ENCODE measurements at regions not wholly inside any gene's neighbourhood (a gene's known extent, or its start where the extent isn't known, plus 50 kb on each side); places are given as distances from the start of the nearest gene placed in this dataset.

GRCh38 chr12:130074661-130075406 is 87.4 kb upstream of the FZD10 start:
- DNase-seq = no peak

GRCh38 chr12:130075497-130076076 is 86.7 kb upstream of the FZD10 start:
- DNase-seq = no peak

- DNase-seq = no peak
These were observed 86.1 kb upstream of the FZD10 start for GRCh38 chr12:130076126-130076525.

GRCh38 chr12:130076752-130077151 is 85.5 kb upstream of the FZD10 start:
- no peak for DNase-seq

- no peak for DNase-seq
These were observed 83.4 kb upstream of the FZD10 start for GRCh38 chr12:130078852-130079251.

- no peak for DNase-seq
These were observed 83.0 kb upstream of the FZD10 start for GRCh38 chr12:130079279-130079678.

- DNase-seq = no peak
These were observed 82.1 kb upstream of the FZD10 start for GRCh38 chr12:130080205-130080604.

- DNase-seq = no peak
These were observed 81.0 kb upstream of the FZD10 start for GRCh38 chr12:130081117-130081805.

- DNase-seq = no peak
These were observed 79.3 kb upstream of the FZD10 start for GRCh38 chr12:130083002-130083401.

GRCh38 chr12:130083734-130084133 is 78.5 kb upstream of the FZD10 start:
- no peak for DNase-seq

GRCh38 chr12:130084359-130084758 is 77.9 kb upstream of the FZD10 start:
- DNase-seq = no peak

GRCh38 chr12:130086248-130086647 is 76.0 kb upstream of the FZD10 start:
- DNase-seq = no peak

GRCh38 chr12:130086797-130087196 is 75.5 kb upstream of the FZD10 start:
- no peak for DNase-seq

- DNase-seq = no peak
These were observed 75.0 kb upstream of the FZD10 start for GRCh38 chr12:130087222-130087621.

GRCh38 chr12:130088504-130088903 is 73.8 kb upstream of the FZD10 start:
- no peak for DNase-seq

- no peak for DNase-seq
These were observed 71.7 kb upstream of the FZD10 start for GRCh38 chr12:130090542-130090941.

GRCh38 chr12:130093380-130093779 is 68.9 kb upstream of the FZD10 start:
- DNase-seq = no peak

- DNase-seq = no peak
These were observed 64.9 kb upstream of the FZD10 start for GRCh38 chr12:130097342-130097741.

GRCh38 chr12:130097798-130098255 is 64.4 kb upstream of the FZD10 start:
- no peak for DNase-seq

- no peak for DNase-seq
These were observed 63.8 kb upstream of the FZD10 start for GRCh38 chr12:130098301-130099005.

- DNase-seq = no peak
These were observed 61.5 kb upstream of the FZD10 start for GRCh38 chr12:130100634-130101362.

- DNase-seq = no peak
These were observed 60.9 kb upstream of the FZD10 start for GRCh38 chr12:130101370-130101769.

- no peak for DNase-seq
These were observed 60.0 kb upstream of the FZD10 start for GRCh38 chr12:130102266-130102665.
